Endothelial cell of umbilical vein (primary cell): ENCODE measurements at regions not wholly inside any gene's neighbourhood (a gene's known extent, or its start where the extent isn't known, plus 50 kb on each side); places are given as distances from the start of the nearest gene placed in this dataset.

Source experiments
- EZH2 ChIP-seq: IDR thresholded peaks from 2 replicates; pipeline ENCODE4 v1.6.1; 2012; ENCODE audit warnings: borderline replicate concordance, low read depth, mild to moderate bottlenecking, moderate library complexity, low read length, inconsistent platforms; ENCODE audit not compliant: severe bottlenecking
- FOS ChIP-seq: IDR thresholded peaks from 2 replicates; pipeline ENCODE4 v1.6.1; 2011; ENCODE audit warnings: mild to moderate bottlenecking, low read length, moderate library complexity, borderline replicate concordance; ENCODE audit not compliant: insufficient read depth
- GATA2 ChIP-seq: IDR thresholded peaks from 2 replicates; pipeline ENCODE4 v1.7.0; 2011; ENCODE audit warnings: low read depth, mild to moderate bottlenecking, moderate library complexity, mixed read lengths, low read length; ENCODE audit not compliant: insufficient read length, insufficient read depth
- MYC ChIP-seq: IDR thresholded peaks from one replicate; pipeline ENCODE4 v1.6.1; 2011; ENCODE audit warnings: mild to moderate bottlenecking, low read depth, low read length
- POLR2A ChIP-seq: IDR thresholded peaks from 2 replicates; pipeline ENCODE4 v1.6.1; 2012; ENCODE audit warnings: low read depth, mild to moderate bottlenecking, control low read depth, low read length
- POLR2AphosphoS5 ChIP-seq: IDR thresholded peaks from 2 replicates; pipeline ENCODE4 v1.6.1; 2012; ENCODE audit warnings: low read depth, mild to moderate bottlenecking, control low read depth, low read length, moderate library complexity; ENCODE audit not compliant: insufficient read depth
- TF ChIP-seq, protein P1 (sequence below), 2 donors: IDR thresholded peaks; 1 replicate in 1 of 2; 2 replicates in 1 of 2; pipeline ENCODE4 v1.5.1; 2011; ENCODE audit warnings: low read length in 2 of 2, mild to moderate bottlenecking in 2 of 2, moderate library complexity in 2 of 2, control low read depth in 1 of 2, inconsistent platforms in 1 of 2, low read depth in 1 of 2; ENCODE audit not compliant: insufficient read depth in 1 of 2; ENCODE audit errors: extremely low read depth in 1 of 2
- TF ChIP-seq, protein P2 (sequence below): IDR thresholded peaks from 2 replicates; pipeline ENCODE4 v1.6.1; 2011; ENCODE audit not compliant: insufficient read depth, insufficient read length

DNA sequence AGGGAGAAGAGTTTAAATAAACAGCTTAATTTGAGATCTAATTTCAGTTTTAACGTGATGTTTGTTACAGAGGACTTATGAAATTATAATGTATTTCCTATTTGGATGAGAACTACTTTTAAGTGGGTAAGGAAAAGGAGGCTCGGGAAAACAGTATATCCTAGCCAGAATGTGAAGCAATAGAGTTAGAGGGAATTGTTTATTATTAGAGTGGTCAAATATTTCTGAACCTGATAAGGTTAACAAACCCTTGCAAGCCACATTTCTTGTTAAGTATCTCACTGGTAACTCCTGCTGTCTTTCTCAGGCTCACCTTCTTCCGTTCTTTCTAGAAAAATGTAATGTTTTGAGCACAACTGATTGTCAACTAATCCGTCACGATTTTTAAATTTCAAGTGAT is 335.1 kb upstream of the MBL2 start:
- TF ChIP-seq, protein P1, sequence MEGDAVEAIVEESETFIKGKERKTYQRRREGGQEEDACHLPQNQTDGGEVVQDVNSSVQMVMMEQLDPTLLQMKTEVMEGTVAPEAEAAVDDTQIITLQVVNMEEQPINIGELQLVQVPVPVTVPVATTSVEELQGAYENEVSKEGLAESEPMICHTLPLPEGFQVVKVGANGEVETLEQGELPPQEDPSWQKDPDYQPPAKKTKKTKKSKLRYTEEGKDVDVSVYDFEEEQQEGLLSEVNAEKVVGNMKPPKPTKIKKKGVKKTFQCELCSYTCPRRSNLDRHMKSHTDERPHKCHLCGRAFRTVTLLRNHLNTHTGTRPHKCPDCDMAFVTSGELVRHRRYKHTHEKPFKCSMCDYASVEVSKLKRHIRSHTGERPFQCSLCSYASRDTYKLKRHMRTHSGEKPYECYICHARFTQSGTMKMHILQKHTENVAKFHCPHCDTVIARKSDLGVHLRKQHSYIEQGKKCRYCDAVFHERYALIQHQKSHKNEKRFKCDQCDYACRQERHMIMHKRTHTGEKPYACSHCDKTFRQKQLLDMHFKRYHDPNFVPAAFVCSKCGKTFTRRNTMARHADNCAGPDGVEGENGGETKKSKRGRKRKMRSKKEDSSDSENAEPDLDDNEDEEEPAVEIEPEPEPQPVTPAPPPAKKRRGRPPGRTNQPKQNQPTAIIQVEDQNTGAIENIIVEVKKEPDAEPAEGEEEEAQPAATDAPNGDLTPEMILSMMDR (IDR thresholded peaks at IDR 0.05; ENCODE audit: extremely low read depth in 1 of 2, insufficient read depth in 1 of 2, low read depth in 1 of 2, low read length in 2 of 2): no peak
- TF ChIP-seq POLR2A (no peak), FOS (no peak), EZH2 (no peak), GATA2 (no peak), POLR2AphosphoS5 (no peak), MYC (no peak)
- TF ChIP-seq, protein P2, sequence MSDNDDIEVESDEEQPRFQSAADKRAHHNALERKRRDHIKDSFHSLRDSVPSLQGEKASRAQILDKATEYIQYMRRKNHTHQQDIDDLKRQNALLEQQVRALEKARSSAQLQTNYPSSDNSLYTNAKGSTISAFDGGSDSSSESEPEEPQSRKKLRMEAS: no peak
